ENCODE measurements at regions not wholly inside any gene's neighbourhood (a gene's known extent, or its start where the extent isn't known, plus 50 kb on each side); places are given as distances from the start of the nearest gene placed in this dataset.

GRCh38 chr12:91401190-91401589 lies 218.6 kb upstream of the DCN start:
- DNase-seq (ENCODE audit: low spot score) = no peak

DNA sequence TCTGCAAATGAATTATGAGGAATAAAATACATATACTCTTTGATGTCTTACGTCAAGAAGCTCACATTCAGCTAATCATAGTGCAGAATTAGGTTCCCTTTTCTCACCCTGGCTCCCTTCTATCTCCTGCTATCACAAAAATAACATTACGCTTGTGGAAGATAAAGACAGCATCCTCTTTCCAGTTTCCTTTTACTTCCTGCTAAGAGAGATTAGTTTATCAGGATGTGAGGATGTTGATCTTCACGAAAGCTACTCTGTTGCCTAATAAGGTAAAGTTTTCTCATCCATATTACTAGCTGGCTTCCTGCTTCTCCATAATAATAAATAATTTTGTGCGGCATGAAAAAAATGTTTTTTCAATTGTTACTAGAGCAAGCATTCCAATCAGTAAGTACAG lies 217.7 kb upstream of the DCN start:
- DNase-seq (ENCODE audit: low spot score) = no peak

DNA sequence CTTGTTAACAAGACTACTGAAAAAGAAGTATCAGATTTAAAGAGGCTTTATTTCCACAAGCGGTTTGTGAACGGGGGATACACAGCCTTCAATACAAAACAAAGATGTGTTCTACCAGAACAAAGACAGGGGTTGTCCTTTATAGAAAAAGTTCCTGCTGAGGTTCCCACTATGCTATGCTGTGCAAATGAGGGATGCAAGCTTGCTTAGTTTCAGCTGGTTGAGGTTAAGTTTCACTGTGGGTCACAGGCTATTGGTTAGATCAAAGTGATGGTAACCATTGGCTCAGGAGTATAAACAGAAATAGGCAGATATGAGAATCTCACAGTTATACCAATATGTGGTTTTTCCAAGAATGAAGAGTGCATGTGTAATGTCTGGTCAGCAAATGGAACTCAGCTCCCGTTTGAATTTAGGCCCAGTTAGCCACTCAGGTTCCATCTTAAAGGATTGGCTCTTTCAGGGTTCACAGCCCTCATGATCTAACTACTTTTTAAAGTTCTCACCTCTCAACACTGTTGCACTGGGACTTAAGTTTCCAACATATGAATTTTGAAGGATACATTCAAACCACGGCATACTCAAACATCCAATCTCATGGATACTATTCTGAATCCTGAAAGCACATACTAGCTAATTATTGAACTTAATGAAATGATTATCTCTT lies 215.4 kb upstream of the DCN start:
- no peak for DNase-seq (ENCODE audit: low spot score)

DNA sequence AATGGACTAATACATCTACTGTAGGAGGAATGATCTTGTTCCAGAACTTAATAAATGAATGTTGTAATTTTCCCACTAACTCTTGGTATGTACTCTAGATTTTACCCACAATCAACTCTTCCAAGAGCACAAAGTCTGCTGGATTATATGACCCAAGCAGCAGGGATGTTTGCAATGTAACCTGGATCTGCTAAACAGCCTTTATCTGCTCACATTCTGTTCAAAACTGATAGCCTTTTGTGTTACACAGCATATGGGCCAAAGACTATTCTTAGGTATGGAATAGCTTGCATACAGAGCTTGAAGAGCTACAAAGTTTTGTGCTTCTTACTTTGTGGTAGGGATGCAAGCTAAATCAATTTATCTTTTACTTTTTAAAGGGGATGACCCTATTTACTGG lies 213.7 kb upstream of the DCN start:
- no peak for DNase-seq (ENCODE audit: low spot score)

DNA sequence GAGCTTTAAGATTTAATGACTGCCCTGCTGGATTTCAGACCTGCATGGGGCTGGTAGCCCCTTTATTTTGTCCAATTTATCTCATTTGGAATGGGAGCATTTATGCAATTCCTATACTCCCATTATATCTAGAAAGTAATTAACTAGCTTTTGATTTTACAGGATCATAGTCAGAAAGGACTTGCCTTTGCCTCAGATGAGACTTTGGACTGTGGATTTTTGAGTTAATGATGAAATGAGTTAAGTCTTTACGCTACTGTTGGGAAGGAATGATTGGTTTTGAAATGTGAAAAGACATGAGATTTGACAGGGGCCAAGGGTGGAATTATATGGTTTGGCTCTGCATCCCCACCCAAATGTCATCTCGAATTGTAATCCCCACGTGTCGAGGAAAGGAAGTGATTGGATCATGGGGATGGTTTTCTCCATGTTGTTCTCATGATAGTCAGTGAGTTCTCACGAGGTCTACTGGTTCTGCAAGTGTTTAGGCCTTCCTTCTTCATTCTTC lies 213.1 kb upstream of the DCN start:
- DNase-seq (ENCODE audit: low spot score) = no peak

- DNase-seq (ENCODE audit: low spot score) = no peak
Measured at GRCh38 chr12:91394903-91395302, 212.3 kb upstream of the DCN start.

DNA sequence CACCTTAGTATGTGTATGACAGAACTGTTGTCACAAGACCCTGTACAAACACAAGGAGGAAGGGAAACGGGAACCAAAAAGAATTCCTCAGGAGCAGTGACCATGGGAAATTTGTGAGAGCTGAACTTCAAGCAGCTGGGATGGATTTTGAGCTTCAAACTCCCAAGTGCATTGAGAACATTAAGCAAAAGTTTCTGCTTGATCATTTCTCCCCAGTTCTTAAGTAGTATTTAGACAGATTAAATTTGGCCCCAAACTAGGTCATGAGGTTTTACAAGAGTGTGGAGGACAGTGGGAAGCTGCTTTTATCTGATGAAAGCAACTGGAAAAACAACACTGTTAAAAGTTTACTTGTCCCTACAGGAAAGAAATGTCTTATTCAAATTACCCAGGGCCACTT lies 206.0 kb upstream of the DCN start:
- no peak for DNase-seq (ENCODE audit: low spot score)

GRCh38 chr12:91387461-91388134 lies 205.0 kb upstream of the DCN start:
- DNase-seq (ENCODE audit: low spot score) = no peak

DNA sequence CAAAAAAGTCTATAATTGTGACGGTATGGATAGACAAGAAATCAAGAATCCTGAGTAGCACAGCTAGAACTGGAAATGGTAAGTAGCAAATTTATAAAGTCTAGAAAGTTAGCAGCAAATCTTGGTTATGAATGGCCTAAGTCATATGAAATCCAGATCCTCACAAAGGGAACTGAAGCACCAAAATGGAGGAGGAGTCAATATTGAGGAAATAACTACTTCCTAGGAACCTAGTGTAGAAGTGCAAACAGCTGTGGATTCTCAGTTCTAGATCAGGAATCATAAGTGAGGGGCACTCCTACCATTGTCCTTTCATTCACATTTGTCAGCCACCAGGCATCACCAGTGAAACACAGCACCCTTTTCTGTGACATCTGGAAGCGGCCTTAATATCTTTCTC lies 202.2 kb upstream of the DCN start:
- no peak for DNase-seq (ENCODE audit: low spot score)

DNA sequence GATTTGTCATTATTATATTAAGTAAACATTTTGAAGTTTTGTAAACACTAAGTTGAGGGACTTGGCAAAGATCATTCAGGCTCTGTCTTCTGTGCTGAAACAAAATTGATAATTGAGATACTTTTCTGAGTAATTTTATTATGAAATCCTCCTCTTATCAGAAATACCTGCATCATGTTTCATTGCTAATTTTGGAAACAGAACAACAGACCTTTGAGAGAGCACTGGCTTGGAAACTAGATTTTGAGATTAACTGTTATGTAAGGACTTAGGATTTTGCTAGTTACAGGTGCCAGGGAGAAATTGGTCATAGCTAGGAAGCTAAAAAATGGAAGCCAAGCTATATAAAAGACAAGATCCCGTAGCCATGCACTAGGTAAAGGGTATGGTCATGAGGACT lies 201.7 kb upstream of the DCN start:
- DNase-seq (ENCODE audit: low spot score) = no peak

DNA sequence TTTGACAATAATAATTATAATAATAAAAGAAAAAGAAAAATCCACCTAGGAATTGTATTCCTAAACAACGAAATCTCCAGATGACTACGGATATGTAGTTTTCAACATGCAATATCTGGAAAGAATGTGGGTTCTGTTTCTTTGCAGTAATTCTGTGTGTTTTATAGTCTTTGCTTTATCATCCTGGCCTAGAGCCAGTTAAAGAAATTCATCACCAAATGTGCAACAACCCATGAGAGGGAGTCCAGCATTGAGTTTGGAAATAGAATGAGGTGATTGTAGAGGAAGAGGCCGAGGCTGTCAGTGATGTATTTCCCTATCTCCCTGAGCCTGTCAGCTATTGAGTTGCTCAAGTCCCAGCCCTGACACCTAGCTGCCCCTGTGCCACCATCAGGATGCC lies 200.5 kb upstream of the DCN start:
- no peak for DNase-seq (ENCODE audit: low spot score)

DNA sequence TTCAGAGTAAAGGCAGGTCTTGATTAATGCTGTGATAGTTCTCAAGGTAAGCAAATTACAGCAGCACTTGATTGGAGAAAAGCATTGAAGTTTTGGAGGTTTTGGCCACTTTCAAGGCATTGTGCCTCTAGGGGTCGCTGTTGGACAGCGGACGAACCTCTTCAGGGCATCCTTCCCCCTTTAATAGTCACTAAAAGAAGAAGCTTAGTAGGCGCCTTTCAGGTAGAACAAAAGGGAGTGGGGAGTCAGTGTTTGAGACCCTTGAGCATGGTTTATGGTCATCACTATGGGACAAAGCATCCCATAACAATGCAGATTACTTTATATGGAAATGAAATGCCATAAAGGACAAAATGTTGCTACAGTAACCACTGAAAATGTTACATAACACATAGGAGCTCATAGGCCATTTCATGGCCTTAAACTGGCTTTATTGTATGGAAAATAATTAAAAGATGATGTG lies 199.5 kb upstream of the DCN start:
- DNase-seq (ENCODE audit: low spot score) = peak; percentile 90

DNA sequence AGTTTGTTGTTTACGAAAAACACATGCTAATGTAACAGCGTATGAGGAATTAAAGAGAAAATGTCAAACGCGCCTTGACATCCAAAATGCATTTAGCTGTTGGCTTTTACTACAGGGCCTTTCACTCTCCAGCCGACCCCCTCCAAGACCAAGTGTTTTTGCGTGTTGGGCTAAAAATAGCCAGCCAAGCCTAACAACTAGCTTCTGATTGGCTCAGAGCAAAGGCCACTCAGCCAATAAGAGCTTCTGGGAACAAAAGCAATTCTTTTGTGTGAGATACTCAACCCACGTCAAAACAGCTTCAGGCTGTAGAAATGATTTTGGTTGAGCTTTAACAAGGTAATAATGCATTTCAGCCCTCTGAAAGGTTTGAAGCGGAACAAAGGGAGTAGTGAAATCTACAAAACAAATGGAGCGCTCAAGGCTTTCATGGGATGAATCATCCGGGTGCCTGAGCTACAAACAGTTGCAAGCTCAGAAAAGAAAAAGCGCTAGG lies 198.7 kb upstream of the DCN start:
- DNase-seq (ENCODE audit: low spot score) = peak; percentile 13

- DNase-seq (ENCODE audit: low spot score) = peak; percentile 41
Measured at GRCh38 chr12:91380631-91381030, 198.0 kb upstream of the DCN start.

DNA sequence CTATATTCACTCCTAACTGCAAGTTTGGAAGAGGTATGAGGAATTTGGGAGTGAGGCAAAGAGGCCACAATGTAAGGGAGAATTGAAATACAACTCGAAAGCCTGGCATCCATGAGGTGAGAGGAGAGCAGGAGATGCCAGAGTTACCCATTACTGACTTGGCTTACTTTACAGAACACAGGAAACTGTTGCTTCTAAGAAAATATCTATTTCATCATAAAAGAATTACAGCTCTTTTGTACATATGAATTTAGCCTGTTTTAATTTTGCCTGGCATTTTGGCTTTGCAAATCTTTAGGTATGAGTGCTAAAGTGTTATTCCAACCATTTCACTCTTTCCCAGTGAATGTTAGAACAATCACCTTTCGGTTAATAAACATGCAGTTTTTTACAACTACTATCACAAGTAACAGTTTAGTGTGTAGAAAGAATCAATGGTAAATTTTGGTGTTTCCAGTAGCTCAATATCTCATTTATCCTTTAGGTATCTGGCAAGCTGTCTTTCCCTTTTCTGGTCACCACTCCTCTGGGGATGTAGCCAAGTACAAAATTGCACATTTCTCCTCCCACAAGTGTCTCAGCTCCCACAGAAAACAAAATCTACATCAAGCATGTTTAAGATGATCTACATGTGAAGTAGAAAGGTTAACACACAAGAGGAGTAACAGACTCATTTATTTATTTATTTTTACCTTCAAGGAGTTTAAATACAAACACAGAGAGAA lies 196.6 kb upstream of the DCN start:
- DNase-seq (ENCODE audit: low spot score) = no peak

DNA sequence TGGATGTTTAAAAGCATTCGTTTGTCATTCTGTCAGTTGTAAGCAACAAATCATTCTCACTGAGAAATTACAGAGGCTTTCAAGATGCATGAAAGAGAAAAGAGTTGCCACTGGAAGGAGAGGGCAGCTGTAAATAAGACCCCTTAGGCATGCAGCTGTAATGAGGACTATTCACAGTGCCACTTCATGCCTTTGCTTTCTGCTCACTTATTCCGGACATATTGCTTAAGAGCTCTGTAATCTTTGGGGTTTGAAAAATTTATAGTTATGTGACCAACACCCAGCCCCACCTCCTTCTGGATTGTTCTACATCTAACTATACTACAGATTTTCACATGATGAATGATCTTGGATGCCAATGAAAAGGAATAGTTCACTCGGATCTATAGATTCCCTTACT lies 194.8 kb upstream of the DCN start:
- DNase-seq (ENCODE audit: low spot score) = no peak

GRCh38 chr12:91373086-91373485 lies 190.5 kb upstream of the DCN start:
- no peak for DNase-seq (ENCODE audit: low spot score)

DNA sequence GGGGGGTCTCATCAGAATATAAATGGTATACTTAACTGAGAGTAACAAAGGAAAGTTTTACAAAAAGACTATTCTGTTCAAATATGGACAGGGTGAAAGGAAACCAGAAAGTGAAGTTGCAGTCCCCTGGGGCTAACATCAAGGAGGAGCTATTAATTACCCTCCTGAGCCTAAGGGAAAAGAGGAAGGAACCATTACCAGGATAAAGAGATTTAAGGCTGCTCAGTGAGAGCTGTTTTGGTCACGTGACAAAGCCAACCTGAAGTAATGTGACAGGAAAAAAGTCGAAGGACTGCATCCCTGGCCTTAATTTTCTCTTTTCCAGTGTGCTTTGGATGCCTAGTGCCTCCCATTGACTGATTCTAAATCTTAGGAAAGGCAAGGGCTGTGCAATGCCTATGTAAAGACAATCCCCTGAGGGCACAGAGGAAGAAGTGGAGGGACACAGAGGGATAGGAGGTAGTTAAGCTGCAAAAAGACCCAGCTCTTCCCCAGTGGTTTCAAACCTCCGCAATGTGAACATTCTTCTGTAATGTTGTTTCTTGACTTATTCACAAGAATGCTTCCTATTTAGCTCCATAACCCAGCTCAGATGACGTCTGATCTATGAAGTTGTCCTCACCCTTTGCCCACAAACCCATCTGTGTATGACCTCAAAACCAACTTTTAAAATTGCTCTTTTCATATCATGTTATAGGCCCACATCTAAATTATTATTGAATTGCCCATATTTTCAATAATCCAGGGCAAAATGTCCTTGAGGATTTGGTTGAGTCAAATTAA lies 187.7 kb upstream of the DCN start:
- DNase-seq (ENCODE audit: low spot score) = no peak

GRCh38 chr12:91368613-91369012 lies 186.0 kb upstream of the DCN start:
- no peak for DNase-seq (ENCODE audit: low spot score)

GRCh38 chr12:91367234-91367849 lies 184.7 kb upstream of the DCN start:
- DNase-seq (ENCODE audit: low spot score) = peak; percentile 45

DNA sequence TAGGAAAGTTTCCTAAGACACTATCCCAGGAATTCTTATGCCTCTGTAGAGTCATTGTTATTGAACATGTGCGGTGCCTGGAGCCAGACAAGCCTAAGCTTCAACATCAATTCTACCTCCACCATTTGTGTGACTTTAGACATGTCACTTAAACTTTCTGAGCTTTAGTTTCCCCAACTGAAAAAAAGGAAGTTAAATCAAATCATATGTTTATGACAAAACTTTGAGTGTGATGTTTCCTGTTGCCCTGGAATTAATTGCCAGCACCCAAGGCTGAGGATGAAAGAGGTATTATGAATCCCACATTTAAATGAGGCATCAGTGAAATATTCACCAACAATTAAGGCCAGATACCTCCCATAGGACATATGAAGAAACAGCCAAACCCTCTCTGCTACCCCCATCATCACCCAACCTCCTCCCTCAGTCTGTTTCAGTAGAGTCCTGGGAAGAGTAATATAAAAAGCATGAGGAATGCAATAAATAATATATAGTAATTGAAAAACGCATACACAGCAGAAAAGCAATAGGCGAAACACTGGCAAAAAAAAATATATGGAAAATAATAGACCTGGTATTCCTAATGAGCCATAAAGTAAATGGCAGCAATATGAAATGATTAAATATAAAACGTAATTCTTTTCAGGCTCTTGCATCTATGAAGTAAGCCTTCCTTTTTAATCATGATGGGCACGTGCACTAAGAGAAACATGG lies 182.0 kb upstream of the DCN start:
- no peak for DNase-seq (ENCODE audit: low spot score)

All from HT-29 (cell line).